Stimulated activated CD4-positive, alpha-beta T cell treated with anti-CD3 and anti-CD28 coated beads, Interleukin-4, amount 100 ng/mL, for 1 hour (primary cell): ENCODE measurements at regions not wholly inside any gene's neighbourhood (a gene's known extent, or its start where the extent isn't known, plus 50 kb on each side); places are given as distances from the start of the nearest gene placed in this dataset.

Experiments used
- DNase-seq: peaks from one replicate; pipeline ENCODE4 v3.0.0-alpha.2; 2020

DNA sequence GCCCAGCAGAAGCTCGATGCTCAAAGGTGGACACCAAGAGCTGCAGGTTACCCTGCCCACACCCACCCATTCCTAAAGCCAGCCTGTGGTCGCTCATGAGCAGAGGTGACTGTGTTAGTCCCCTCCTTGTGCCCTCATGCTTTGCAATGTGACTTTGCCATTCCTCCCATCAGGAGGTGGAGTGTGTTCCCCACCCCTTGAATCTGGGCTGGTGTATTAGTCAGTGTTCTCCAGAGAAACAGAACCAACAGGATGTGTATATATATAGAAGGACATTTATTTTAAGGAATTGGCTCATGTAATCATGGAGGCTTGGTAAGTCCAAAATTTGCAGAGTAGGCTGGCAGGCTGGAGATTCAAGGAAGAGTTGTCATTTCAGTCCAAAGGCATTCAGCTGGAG, 54.4 kb upstream of the RNF24 start:
- DNase-seq = no peak

DNA sequence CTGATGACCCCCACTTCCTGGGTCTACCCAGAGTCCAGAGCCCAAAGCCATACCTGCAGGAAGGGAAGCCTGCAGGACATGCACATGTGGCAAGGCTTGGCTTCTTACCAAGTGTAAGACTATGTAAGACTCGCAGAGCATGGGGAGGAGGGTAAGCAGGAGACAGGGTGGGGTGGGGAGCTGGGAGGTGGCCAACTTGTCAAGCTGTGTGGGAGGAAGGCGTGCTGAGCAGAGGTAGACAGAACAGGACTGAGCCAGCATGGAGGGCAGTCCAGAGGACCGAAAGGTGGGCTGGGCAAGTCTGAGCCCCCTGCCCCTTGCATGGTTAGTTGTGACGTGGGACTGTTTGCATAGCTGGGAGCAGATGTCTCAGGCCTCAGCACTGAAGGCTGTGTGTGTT, 53.4 kb upstream of the RNF24 start:
- no peak for DNase-seq

DNA sequence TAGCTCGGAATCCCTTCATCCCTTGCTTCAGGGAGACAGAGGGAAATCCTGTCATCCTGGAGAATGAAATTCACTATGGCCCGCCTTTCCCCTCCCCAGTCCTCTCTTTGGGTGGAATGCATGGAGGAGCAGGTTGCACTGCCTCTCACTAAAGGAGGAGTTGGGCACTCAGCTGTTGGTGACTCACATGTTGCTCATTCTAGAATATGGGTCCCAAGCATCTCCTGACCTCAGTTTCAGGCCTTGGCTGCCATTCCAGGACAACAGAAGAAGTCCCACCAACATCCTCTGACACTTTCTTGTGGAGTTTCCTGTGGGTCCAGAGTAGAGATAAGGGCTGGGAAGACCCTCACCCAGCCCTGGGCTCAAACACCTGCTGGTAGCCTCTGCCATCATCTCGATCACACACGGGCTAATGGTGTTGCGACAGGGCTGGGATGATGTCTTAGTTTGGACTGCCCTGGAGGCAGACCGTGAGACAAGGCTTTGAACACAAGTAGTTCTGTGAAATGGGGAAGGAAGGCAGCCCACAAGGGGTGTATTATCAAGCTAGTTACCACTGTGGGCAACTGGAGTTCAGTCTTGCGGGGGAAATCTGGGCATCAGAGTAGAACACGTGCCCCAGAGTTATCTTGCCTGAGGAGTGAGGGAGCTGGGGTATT, 52.4 kb upstream of the RNF24 start:
- no peak for DNase-seq

DNA sequence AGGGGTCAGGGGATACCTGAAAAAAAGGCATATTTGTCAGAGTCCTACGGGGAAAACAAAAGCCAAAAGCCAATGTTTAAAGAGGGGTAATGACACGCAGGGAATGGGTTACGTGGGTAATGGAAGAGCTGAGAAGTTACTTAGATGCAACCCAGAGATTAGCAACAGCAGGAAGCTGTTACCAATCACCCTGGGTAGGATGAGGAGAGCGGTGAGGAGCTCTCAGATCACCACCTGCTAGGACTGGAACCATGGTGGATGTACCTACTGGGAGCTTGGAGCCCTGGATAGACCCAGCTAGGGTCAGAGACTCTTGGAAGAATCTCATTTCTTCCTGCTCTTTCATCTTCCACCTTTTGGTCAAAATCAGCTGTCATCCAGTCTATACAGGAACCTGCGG, 51.2 kb upstream of the RNF24 start:
- no peak for DNase-seq

DNA sequence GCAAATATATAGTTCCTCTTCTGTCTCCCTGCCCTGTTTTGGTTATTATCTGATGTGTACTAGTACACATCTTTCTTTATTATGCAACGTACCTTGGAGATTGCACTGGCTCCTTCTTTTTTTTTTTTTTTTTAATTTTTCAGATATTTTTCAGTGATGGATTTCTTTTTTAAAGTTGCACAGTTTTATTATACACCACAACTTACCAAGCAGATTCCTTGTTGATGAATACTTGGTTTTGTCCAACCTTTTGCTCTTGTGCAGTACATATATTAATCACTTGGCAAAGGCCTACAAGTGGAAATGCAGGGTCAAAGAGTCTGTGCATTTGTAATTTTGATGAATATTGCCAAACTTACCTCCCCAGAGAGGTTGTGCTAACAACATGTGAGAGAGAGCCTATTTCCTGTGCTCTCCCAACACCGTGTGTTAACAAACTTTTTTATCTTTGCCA, 50.1 kb upstream of the RNF24 start:
- DNase-seq = no peak
